Endothelial cell of umbilical vein (primary cell): ENCODE measurements at regions not wholly inside any gene's neighbourhood (a gene's known extent, or its start where the extent isn't known, plus 50 kb on each side); places are given as distances from the start of the nearest gene placed in this dataset.

Source experiments
- BruUV-seq: library from RNA; stranded (reverse); fragments of 400-500 nt; replicated peaks from 2 replicates; lab custom pipeline; 2021; lab: Mats Ljungman, UMichigan
- CTCF ChIA-PET: fragments of 300-600, 350-600 bp; sonication (Branson Sonifier 250); formaldehyde crosslinking; loops from one replicate; lab custom pipeline; 2021; ENCODE audit warnings: antibody characterized with exemption, inconsistent platforms; lab: Charles Lee
- POLR2A ChIA-PET: fragments of 300-600, 350-600 bp; sonication (Branson Sonifier 250); formaldehyde crosslinking; loops from one replicate; lab custom pipeline; 2021; ENCODE audit warnings: antibody characterized with exemption, inconsistent platforms; lab: Charles Lee
- DNase-seq: peaks from one replicate; pipeline ENCODE4 v3.0.0-alpha.2; 2011; ENCODE audit warnings: low read depth, low spot score
- FAIRE-seq: peaks from 2 replicates; lab custom pipeline; 2011; peaks lifted over from hg19 to GRCh38; lab: Jason Lieb, UNC
- H2AFZ ChIP-seq: 2 replicates; pipeline ENCODE4 v1.6.0; 2012; ENCODE audit warnings: low read depth, low read length, control low read depth, inconsistent platforms
- H3K27ac ChIP-seq: 2 replicates; pipeline ENCODE4 v1.5.1; 2011; ENCODE audit warnings: low read depth, mild to moderate bottlenecking, control low read depth, low read length, moderate library complexity; ENCODE audit not compliant: insufficient read depth
- H3K27me3 ChIP-seq, 2 experiments: 2 replicates each; pipeline versions ENCODE4 v1.6.0 to v1.6.1; 2011; ENCODE audit warnings: low read length in 2 of 2, mixed read lengths in 1 of 2; ENCODE audit not compliant: control insufficient read depth in 2 of 2, insufficient read depth in 2 of 2
- H3K36me3 ChIP-seq, 2 experiments: 2 replicates in 1 of 2; 3 replicates in 1 of 2; pipeline ENCODE4 v1.5.1; 2011; ENCODE audit warnings: low read length in 2 of 2, mild to moderate bottlenecking in 1 of 2, moderate library complexity in 1 of 2; ENCODE audit not compliant: control insufficient read depth in 2 of 2, insufficient read depth in 2 of 2; ENCODE audit errors: extremely low read depth in 1 of 2
- H3K4me1 ChIP-seq: 3 replicates; pipeline ENCODE4 v1.5.1; 2011; ENCODE audit warnings: mild to moderate bottlenecking, low read length; ENCODE audit not compliant: control insufficient read depth, insufficient read depth; ENCODE audit errors: extremely low read depth
- H3K4me2 ChIP-seq: 2 replicates; pipeline ENCODE4 v1.6.1; 2011; ENCODE audit warnings: low read length, control low read depth, mixed read lengths; ENCODE audit not compliant: insufficient read depth
- H3K4me3 ChIP-seq, 3 experiments: fragments of 200-600 bp in 1 of 3; sonication (generic), shearing (Covaris generic) in 1 of 3; replicated peaks in 1 of 3; 2 replicates each; pipeline ENCODE4 v1.5.1; 2011 to 2016; ENCODE audit warnings: control low read depth in 3 of 3, low read length in 3 of 3, mild to moderate bottlenecking in 2 of 3, inconsistent platforms in 1 of 3, low read depth in 1 of 3, moderate library complexity in 1 of 3; ENCODE audit not compliant: insufficient read depth in 1 of 3
- H3K79me2 ChIP-seq: 2 replicates; pipeline ENCODE4 v1.6.0; 2012; ENCODE audit warnings: low read length, inconsistent platforms; ENCODE audit not compliant: control insufficient read depth, insufficient read depth
- H3K9ac ChIP-seq: replicated peaks from 2 replicates; pipeline ENCODE3; 2011; ENCODE audit warnings: low read length, control low read depth; ENCODE audit not compliant: insufficient read depth; ENCODE audit errors: extremely low read depth
- H3K9me1 ChIP-seq: replicated peaks from 3 replicates; pipeline ENCODE4 v1.6.0; 2011; ENCODE audit warnings: mild to moderate bottlenecking, low read length; ENCODE audit not compliant: control insufficient read depth, insufficient read depth; ENCODE audit errors: extremely low read depth
- H3K9me3 ChIP-seq: replicated peaks from 2 replicates; pipeline ENCODE4 v1.5.1; 2012; ENCODE audit warnings: low read length, inconsistent platforms; ENCODE audit not compliant: control insufficient read depth, insufficient read depth
- H4K20me1 ChIP-seq: replicated peaks from 2 replicates; pipeline ENCODE3; 2011; ENCODE audit warnings: mild to moderate bottlenecking, low read length; ENCODE audit not compliant: control insufficient read depth, insufficient read depth; ENCODE audit errors: extremely low read depth
- EZH2 ChIP-seq: IDR thresholded peaks from 2 replicates; pipeline ENCODE4 v1.6.1; 2012; ENCODE audit warnings: borderline replicate concordance, low read depth, mild to moderate bottlenecking, moderate library complexity, low read length, inconsistent platforms; ENCODE audit not compliant: severe bottlenecking
- FOS ChIP-seq: IDR thresholded peaks from 2 replicates; pipeline ENCODE4 v1.6.1; 2011; ENCODE audit warnings: mild to moderate bottlenecking, low read length, moderate library complexity, borderline replicate concordance; ENCODE audit not compliant: insufficient read depth
- GATA2 ChIP-seq: IDR thresholded peaks from 2 replicates; pipeline ENCODE4 v1.7.0; 2011; ENCODE audit warnings: low read depth, mild to moderate bottlenecking, moderate library complexity, mixed read lengths, low read length; ENCODE audit not compliant: insufficient read length, insufficient read depth
- JUN ChIP-seq: IDR thresholded peaks from 2 replicates; pipeline ENCODE4 v1.6.1; 2011; ENCODE audit warnings: borderline replicate concordance, low read depth; ENCODE audit not compliant: insufficient read length, insufficient read depth
- MAX ChIP-seq: IDR thresholded peaks from 2 replicates; pipeline ENCODE4 v1.6.1; 2011; ENCODE audit not compliant: insufficient read depth, insufficient read length
- MYC ChIP-seq: IDR thresholded peaks from one replicate; pipeline ENCODE4 v1.6.1; 2011; ENCODE audit warnings: mild to moderate bottlenecking, low read depth, low read length
- POLR2A ChIP-seq: IDR thresholded peaks from 2 replicates; pipeline ENCODE4 v1.6.1; 2012; ENCODE audit warnings: low read depth, mild to moderate bottlenecking, control low read depth, low read length
- POLR2AphosphoS5 ChIP-seq: IDR thresholded peaks from 2 replicates; pipeline ENCODE4 v1.6.1; 2012; ENCODE audit warnings: low read depth, mild to moderate bottlenecking, control low read depth, low read length, moderate library complexity; ENCODE audit not compliant: insufficient read depth
- dilution Hi-C: fragments of 300-500 bp; cut with MboI; formaldehyde crosslinking; loops from one replicate; pipeline ENCODE4 v1.15.0; 2019; ENCODE audit warnings: low sequenced_read_pairs; ENCODE audit not compliant: extremely low pct_ligation_motif_present
- intact Hi-C: fragments of 100-400 bp; cut with micrococcal nuclease; formaldehyde crosslinking; loops from one replicate; pipeline ENCODE4 v1.10.0; 2022
- TF ChIP-seq, protein P1 (sequence below), 2 donors: IDR thresholded peaks; 1 replicate in 1 of 2; 2 replicates in 1 of 2; pipeline ENCODE4 v1.5.1; 2011; ENCODE audit warnings: low read length in 2 of 2, mild to moderate bottlenecking in 2 of 2, moderate library complexity in 2 of 2, control low read depth in 1 of 2, inconsistent platforms in 1 of 2, low read depth in 1 of 2; ENCODE audit not compliant: insufficient read depth in 1 of 2; ENCODE audit errors: extremely low read depth in 1 of 2

- intact Hi-C loops (no loop called here), dilution Hi-C loops (no loop called here)
- no peaks in the 10 kb centered on the region for H3K9me1 ChIP-seq
- DNase-seq: no peak
- H3K27me3 ChIP-seq: no peaks in the 10 kb centered on the region
- peaks cover 4% of the 10 kb centered on the region for H3K4me1 ChIP-seq
- H3K4me3 ChIP-seq: no peak overlapping the region
- no peak for FAIRE-seq
- no peak overlapping the region for H3K9ac ChIP-seq
- H3K36me3 ChIP-seq: no peaks in the 10 kb centered on the region
- TF ChIP-seq MYC (no peak), GATA2 (no peak), POLR2A (no peak), JUN (no peak), MAX (no peak), POLR2AphosphoS5 (no peak), EZH2 (no peak), FOS (no peak)
- TF ChIP-seq, protein P1, sequence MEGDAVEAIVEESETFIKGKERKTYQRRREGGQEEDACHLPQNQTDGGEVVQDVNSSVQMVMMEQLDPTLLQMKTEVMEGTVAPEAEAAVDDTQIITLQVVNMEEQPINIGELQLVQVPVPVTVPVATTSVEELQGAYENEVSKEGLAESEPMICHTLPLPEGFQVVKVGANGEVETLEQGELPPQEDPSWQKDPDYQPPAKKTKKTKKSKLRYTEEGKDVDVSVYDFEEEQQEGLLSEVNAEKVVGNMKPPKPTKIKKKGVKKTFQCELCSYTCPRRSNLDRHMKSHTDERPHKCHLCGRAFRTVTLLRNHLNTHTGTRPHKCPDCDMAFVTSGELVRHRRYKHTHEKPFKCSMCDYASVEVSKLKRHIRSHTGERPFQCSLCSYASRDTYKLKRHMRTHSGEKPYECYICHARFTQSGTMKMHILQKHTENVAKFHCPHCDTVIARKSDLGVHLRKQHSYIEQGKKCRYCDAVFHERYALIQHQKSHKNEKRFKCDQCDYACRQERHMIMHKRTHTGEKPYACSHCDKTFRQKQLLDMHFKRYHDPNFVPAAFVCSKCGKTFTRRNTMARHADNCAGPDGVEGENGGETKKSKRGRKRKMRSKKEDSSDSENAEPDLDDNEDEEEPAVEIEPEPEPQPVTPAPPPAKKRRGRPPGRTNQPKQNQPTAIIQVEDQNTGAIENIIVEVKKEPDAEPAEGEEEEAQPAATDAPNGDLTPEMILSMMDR (IDR thresholded peaks at IDR 0.05; ENCODE audit: extremely low read depth in 1 of 2, insufficient read depth in 1 of 2, low read depth in 1 of 2, low read length in 2 of 2): no peak
- H3K79me2 ChIP-seq: no peaks in the 10 kb centered on the region
- no peaks in the 10 kb centered on the region for H3K9me3 ChIP-seq
- CTCF ChIA-PET: no interaction called here
- no peak overlapping the region for H3K27ac ChIP-seq
- no TSS peak for BruUV-seq
- H3K4me2 ChIP-seq: no peak overlapping the region
- no peaks in the 10 kb centered on the region for H4K20me1 ChIP-seq
- H2AFZ ChIP-seq: no peak overlapping the region
- POLR2A ChIA-PET: no interaction called here
Observed at GRCh38 chr13:59373341-59373740, 790.4 kb downstream of the DIAPH3 start.
